Stimulated activated effector memory CD8-positive, alpha-beta T cell treated with anti-CD3 and anti-CD28 coated beads, Interleukin-12 subunit alpha, Interleukin-12 subunit beta, amount 100 ng/mL, for 72 hours (primary cell): ENCODE measurements at regions not wholly inside any gene's neighbourhood (a gene's known extent, or its start where the extent isn't known, plus 50 kb on each side); places are given as distances from the start of the nearest gene placed in this dataset.

Source experiments
- ATAC-seq: fragments of 150-1000 bp; cut with Tn5 transposase; 2 replicates; pipeline ENCODE4 v1.10.0; 2021
- DNase-seq, 2 donors: peaks; one replicate each; pipeline ENCODE4 v3.0.0; 2021 to 2022; ENCODE audit warnings: low spot score in 2 of 2
- H3K27ac Mint-ChIP-seq: one replicate; pipeline ENCODE4 v1.8.0; 2022; ENCODE audit warnings: mild to moderate bottlenecking, mixed read lengths
- H3K36me3 Mint-ChIP-seq: one replicate; pipeline ENCODE4 v1.8.0; 2022; ENCODE audit warnings: mild to moderate bottlenecking, mixed read lengths
- H3K4me1 Mint-ChIP-seq: one replicate; pipeline ENCODE4 v1.8.0; 2022; ENCODE audit warnings: mixed read lengths
- H3K4me3 Mint-ChIP-seq: one replicate; pipeline ENCODE4 v1.8.0; 2022; ENCODE audit warnings: mild to moderate bottlenecking, mixed read lengths
- H3K9me3 Mint-ChIP-seq: one replicate; pipeline ENCODE4 v1.8.0; 2022; ENCODE audit warnings: mixed read lengths

DNA sequence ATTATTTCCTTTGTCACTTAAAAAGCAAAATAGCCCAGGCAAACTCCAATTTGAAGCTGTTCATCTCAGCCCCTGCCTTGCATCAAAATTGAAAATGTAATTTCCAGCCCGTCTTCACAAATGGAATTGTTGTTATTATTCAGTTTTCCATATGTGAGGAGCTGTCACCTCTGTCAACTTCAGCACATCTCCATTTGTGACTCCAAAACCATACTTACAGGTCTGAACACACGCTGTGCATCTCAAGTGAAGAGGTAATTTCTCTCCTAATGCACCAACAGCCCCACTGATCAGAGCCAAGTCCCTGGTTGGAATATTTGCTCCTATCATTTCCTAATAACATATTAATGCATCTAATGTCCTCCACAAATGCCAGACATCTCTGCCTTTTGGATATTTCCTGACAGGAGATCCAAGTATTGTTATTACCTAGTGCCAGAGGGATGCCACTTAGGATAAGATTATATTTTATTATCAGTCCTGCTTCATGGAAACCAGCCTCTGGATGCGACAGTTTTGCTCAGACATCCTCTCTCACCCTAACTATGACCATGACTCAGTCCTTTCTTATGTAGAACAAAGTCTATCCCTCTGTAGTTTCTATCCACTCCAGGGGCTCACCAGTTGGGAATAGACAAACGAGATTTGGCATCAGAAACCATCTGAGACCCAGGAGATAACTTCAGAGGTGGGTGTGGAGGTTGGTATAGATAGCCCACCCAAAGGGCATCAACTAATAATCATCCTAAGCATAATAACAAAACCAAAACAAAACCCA lies 379.8 kb downstream of the VPS13C start:
- DNase-seq (no peak), ATAC-seq (no peak)
- Mint-ChIP-seq H3K4me1 (no peaks in the 10 kb centered on the region), H3K27ac (no peak overlapping the region), H3K4me3 (no peak overlapping the region), H3K9me3 (peaks cover 2% of the 10 kb centered on the region), H3K36me3 (no peaks in the 10 kb centered on the region)

DNA sequence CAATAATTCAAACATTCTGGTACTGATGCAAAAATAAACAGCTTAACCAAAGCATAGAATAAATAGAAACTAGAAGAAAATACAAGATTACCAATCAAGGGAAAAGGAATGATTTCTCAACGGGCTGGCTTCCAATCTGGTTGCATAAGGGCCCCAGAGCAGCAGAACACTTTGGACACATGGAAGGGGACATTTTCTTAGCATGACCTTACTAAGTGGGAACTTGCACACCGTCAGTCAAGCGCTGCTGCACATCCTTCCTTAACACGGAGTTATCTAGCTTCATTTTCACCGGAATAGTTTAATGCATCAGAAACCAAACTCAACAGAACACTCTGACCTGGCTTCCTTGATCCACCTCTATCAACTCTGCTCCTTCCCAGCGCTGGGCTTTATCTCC lies 388.5 kb downstream of the VPS13C start:
- Mint-ChIP-seq H3K36me3 (no peaks in the 10 kb centered on the region), H3K4me1 (no peaks in the 10 kb centered on the region), H3K4me3 (no peak overlapping the region), H3K9me3 (no peaks in the 10 kb centered on the region), H3K27ac (no peak overlapping the region)
- ATAC-seq (no peak), DNase-seq (no peak)

DNA sequence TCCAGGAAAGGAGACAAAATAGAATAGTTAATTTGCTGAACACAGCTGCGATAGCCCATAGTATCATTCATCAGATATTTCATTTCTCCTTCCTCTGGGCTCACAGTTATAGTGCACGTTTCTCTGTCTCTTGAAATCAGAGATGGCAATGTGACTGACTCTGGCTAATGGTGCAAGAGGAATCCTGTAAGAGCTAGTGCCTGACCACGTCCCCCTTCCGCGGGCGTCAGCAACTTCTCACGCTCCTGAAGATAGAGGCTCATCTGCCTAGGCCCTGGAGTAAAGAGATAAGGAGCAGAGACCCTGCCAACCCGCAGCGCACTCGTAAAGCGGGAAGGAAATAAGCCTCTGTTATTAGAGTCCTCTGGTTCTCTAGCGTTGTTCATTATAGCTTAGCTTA lies 391.8 kb downstream of the VPS13C start:
- Mint-ChIP-seq H3K9me3 (no peaks in the 10 kb centered on the region), H3K4me3 (no peak overlapping the region), H3K4me1 (no peaks in the 10 kb centered on the region), H3K36me3 (no peaks in the 10 kb centered on the region), H3K27ac (no peak overlapping the region)
- ATAC-seq = no peak
- DNase-seq = no peak

DNA sequence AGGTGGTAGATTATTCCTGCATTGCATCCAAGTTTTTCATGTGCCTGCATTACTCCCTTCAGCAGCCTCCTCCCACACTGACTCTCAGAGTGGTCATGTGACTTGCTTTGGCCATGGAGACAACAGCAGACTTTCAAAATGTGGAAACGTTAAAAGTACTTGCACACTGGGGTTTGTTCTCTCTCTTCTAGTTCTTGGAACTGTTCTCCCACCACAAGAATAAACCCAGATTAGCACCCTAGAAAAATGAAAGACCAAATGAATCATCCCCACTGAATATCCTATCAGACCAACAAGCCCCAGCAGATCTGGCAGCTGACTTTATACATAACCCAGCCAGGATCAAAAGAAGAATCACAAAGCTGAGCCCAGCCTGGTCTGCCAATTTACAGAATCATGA lies 398.5 kb downstream of the VPS13C start:
- ATAC-seq = no peak
- Mint-ChIP-seq H3K36me3 (no peaks in the 10 kb centered on the region), H3K9me3 (no peaks in the 10 kb centered on the region), H3K4me1 (no peaks in the 10 kb centered on the region), H3K27ac (no peak overlapping the region), H3K4me3 (no peak overlapping the region)
- DNase-seq = no peak

DNA sequence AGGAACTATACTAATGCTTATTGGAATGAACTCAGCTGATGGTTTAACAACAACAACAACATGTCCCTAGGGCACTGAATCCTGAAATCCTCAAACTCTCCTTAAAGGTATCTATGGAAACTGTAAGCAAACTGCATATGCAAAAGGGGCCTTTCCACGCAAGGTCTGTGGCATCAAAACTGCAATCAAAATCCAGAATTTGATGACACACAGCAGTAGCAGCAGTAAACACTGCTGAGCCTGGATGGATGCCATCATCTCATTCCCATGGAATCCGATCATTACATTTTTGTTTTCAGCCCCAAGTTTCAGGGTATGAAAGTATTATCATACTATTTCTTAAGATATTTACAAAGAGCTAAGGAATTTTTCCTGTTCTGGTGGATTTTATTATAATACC lies 399.7 kb downstream of the VPS13C start:
- Mint-ChIP-seq H3K4me3 (no peak overlapping the region), H3K36me3 (no peaks in the 10 kb centered on the region), H3K27ac (no peak overlapping the region), H3K4me1 (no peaks in the 10 kb centered on the region), H3K9me3 (no peaks in the 10 kb centered on the region)
- ATAC-seq (no peak), DNase-seq (no peak)

DNA sequence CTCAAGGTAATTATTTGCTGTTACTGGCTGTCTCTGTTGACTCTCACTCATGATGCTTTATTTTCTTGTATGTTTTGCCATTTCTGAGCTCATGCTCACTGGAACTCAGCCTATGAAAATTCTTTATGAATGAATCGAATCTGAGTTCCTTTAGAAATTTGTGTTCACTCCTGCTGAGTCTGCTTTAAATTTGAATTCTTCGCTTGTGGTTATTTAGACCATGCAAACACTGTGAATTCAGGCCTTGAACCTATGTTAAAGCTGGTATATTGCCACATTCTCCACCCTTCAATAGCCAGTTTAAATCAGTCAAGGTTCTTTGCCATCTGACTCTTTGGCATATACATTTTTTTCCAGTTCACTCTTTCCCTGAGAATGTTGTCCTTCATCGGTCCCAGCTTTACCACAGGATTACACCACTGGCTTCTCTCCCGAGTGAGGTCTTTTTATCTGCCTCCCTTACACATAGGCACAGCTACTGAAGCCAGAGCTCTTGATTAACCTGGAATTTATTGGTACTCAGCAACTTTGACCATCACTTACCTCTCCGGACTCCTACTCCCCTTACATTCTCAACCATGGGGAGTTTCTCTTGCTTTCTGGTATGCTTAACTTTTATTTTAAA lies 400.6 kb downstream of the VPS13C start:
- Mint-ChIP-seq H3K36me3 (no peaks in the 10 kb centered on the region), H3K9me3 (no peaks in the 10 kb centered on the region), H3K4me1 (no peaks in the 10 kb centered on the region), H3K27ac (no peak overlapping the region), H3K4me3 (no peak overlapping the region)
- DNase-seq = no peak
- no peak for ATAC-seq

DNA sequence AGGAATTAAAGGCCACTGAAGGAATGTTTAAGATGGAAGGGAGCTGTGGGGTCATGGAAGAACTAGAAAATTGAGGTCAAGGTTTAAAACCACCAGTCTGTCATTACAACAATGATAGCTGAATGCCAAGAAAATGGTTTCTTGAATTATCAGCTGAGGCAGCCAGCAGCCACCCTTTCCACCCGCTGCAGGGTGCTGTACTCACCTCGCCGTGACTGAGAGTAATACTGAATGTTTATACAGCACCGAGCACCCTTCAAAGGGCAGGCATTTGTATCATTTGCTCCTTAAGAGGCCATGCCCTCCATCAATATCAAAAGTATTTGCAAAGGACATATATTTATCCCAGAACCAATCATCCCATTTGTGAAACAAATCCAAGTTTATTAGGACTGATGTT lies 402.8 kb downstream of the VPS13C start:
- no peak for ATAC-seq
- Mint-ChIP-seq H3K27ac (no peak overlapping the region), H3K36me3 (no peaks in the 10 kb centered on the region), H3K9me3 (no peaks in the 10 kb centered on the region), H3K4me3 (no peak overlapping the region), H3K4me1 (no peaks in the 10 kb centered on the region)
- no peak for DNase-seq

DNA sequence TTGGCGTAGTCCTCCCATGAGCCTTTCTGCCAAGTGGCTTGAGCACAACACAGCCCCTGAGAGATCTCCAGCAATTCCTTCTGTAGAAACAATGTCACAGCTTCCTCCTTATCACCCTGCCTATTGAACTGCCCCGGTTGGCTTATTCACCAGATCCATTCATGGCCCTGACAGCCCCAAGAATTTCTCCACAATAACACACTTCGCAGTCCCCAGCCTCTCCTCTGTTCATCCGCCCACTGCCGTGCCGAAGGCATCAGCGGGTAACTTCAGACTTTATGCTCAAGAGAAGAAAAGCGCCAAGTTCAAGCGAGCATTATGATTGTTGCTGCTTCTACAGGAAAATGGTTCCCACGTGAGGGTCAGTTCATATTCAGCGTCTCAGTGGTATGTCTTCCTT lies 403.9 kb downstream of the VPS13C start:
- H3K36me3 Mint-ChIP-seq = no peaks in the 10 kb centered on the region
- no peak overlapping the region for H3K27ac Mint-ChIP-seq
- no peaks in the 10 kb centered on the region for H3K4me1 Mint-ChIP-seq
- no peaks in the 10 kb centered on the region for H3K9me3 Mint-ChIP-seq
- ATAC-seq = no peak
- no peak for DNase-seq
- H3K4me3 Mint-ChIP-seq = no peak overlapping the region

DNA sequence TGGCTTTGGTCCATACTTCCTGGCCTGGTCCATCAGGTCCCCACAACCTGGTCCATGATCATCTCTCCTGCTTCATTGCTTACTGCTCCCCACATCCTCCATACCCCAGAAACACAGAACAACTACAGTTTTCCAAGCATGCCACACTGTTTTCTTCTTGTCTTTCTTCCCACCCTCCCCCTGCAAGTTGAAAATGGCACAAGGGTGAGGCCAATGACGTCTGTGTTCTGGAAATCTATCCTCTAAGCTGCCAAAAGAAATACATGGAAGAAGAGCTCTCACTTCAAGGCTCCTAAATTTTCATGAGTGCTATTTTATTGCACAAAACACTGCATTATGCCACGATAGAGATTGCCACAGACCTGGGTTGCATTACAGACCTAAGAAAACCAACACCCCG lies 404.4 kb downstream of the VPS13C start:
- no peaks in the 10 kb centered on the region for H3K36me3 Mint-ChIP-seq
- no peak overlapping the region for H3K4me3 Mint-ChIP-seq
- no peaks in the 10 kb centered on the region for H3K9me3 Mint-ChIP-seq
- H3K4me1 Mint-ChIP-seq = no peaks in the 10 kb centered on the region
- DNase-seq = no peak
- no peak overlapping the region for H3K27ac Mint-ChIP-seq
- no peak for ATAC-seq

DNA sequence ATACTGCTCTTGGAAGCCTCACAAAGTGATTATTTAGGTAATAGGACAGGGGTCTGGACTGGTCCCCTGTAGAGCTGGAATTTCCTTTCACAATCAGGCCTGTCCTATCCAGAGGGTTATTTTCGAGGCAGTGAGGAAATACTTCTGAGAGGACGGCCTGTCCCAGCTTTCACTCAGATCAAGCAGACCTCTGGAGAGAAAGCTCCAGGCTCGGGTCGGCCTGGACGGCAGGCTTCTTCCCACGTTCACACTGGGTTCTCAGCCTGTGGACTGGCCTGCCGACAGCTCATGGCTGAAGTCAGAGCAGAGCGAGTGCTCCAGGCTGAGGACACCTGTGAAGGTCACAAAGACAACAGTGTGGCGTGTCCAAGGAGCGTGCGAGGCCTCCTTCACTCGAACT lies 405.3 kb downstream of the VPS13C start:
- H3K4me3 Mint-ChIP-seq = no peak overlapping the region
- peak; percentile 13 for ATAC-seq
- no peaks in the 10 kb centered on the region for H3K9me3 Mint-ChIP-seq
- no peak for DNase-seq
- no peak overlapping the region for H3K27ac Mint-ChIP-seq
- H3K36me3 Mint-ChIP-seq = no peaks in the 10 kb centered on the region
- H3K4me1 Mint-ChIP-seq = no peaks in the 10 kb centered on the region

DNA sequence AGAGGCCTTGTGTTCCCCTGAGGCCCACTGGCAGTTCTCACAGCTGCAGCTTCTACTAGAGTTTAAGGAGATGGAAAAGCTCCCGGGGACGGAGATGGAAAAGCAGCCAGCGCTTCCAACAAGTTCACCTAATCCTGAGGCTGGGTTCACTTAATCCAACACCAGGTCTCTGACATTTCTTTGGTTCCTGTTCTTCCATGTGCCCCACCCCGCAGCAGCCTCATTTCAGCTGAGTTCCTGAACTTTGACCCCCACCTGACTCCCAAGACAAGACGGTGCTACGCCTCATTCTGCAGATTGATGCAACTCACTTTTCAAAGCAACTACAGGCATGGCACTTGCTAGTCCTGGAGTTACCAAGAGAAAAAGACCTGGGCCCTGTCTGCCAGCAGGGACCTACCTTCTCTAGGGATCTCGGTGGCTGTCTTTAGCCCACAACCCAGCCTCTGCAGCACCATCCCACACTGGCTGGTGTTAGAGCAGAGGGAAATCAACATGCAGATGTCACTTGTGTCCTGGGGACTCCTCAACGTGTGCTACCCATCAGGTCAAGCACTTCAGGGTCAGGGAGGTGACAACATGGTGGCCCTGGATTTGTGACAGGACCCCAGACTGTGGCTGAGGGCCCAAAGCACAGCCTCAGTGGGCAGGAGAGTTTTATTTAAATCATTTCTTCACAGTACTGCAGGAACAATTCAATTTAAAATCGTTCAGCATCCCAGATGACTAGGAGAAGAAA lies 406.1 kb downstream of the VPS13C start:
- no peak overlapping the region for H3K27ac Mint-ChIP-seq
- no peaks in the 10 kb centered on the region for H3K9me3 Mint-ChIP-seq
- H3K4me1 Mint-ChIP-seq = no peaks in the 10 kb centered on the region
- no peaks in the 10 kb centered on the region for H3K36me3 Mint-ChIP-seq
- H3K4me3 Mint-ChIP-seq = no peak overlapping the region
- DNase-seq = no peak
- ATAC-seq = peak; percentile 9

DNA sequence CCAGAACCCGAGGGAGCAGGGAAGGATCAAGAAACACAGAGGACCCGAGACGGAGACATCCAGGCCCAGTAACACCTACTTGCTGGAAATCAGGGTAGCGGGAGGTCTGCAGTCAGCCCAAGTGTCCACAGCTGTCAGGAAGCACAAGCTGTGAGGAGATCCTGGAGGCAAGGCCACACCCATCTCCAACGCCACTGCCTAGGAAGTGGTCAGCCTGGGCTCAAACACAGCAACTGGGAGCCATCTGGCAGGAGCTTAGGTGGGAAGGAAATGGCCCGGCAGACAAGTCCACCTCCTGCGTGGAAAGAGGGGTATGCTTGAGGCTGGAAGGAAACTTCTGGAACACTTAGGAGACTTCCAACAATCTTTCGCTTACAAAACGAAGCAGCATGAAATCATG lies 407.1 kb downstream of the VPS13C start:
- Mint-ChIP-seq H3K4me1 (no peaks in the 10 kb centered on the region), H3K4me3 (no peak overlapping the region), H3K27ac (no peak overlapping the region), H3K9me3 (no peaks in the 10 kb centered on the region), H3K36me3 (no peaks in the 10 kb centered on the region)
- no peak for ATAC-seq
- DNase-seq = no peak

DNA sequence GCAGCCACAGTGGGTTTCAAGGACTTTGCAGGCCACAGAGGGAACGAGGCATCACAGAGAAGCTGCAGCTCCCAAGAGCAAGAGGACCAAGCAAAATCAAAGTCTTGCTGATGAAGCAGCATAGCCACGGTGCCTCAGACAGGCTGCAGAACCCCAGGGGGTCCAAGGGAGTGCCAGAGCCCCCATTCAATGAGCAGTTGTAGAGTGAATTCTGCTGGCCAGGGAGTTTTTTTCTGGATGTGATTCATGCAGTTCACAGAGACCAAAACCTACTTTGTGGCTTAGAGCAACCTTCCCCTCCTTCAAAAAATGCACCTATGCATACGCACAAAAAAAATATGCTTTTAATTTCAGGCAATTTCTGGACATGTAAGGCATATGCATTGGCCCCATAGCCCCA lies 409.0 kb downstream of the VPS13C start:
- no peaks in the 10 kb centered on the region for H3K36me3 Mint-ChIP-seq
- no peaks in the 10 kb centered on the region for H3K4me1 Mint-ChIP-seq
- H3K27ac Mint-ChIP-seq = no peak overlapping the region
- DNase-seq (no peak), ATAC-seq (no peak)
- H3K9me3 Mint-ChIP-seq = no peaks in the 10 kb centered on the region
- no peak overlapping the region for H3K4me3 Mint-ChIP-seq

DNA sequence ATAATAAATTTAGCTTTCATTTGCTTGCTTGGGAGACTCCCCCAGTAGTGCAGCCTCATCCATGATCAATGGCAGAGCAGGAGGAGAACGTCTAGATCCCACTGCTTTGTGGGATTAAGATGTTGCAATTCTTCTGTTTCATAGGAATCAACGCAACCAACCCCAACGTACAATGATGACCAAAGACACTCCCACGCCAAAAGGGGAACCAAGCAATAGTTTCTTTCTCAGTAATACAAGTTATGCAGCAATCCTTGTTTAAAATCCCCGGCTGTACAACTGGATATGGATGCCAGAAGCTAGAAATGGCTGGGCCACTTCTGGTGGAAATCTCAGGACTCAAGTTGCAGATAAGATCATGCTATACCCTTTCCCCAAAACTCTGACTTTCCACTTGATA lies 411.2 kb downstream of the VPS13C start:
- ATAC-seq = no peak
- DNase-seq = no peak
- no peak overlapping the region for H3K27ac Mint-ChIP-seq
- H3K4me1 Mint-ChIP-seq = no peaks in the 10 kb centered on the region
- no peak overlapping the region for H3K4me3 Mint-ChIP-seq
- H3K36me3 Mint-ChIP-seq = no peaks in the 10 kb centered on the region
- H3K9me3 Mint-ChIP-seq = no peaks in the 10 kb centered on the region

DNA sequence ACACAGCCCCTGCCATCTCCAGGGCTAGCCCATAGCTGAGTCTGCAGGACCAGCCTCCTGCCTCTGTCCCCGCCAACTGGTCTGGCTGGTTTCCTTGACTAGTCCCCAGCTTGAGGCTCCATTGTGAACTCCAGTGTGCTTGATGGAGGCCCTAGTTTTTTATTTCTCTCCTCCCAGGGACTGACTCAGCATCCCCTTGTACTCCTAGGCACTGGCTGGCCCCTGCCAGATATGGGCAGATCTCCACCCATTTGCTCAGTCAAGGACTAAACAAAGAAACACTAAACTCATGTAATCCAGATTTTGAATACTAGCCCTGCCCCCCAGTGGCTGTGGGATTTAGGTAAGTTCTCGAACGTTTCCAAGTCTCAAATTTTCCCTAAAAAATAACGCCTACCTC lies 415.4 kb upstream of the RORA start:
- H3K36me3 Mint-ChIP-seq = no peaks in the 10 kb centered on the region
- no peak overlapping the region for H3K4me3 Mint-ChIP-seq
- no peak for DNase-seq
- no peaks in the 10 kb centered on the region for H3K4me1 Mint-ChIP-seq
- H3K9me3 Mint-ChIP-seq = no peaks in the 10 kb centered on the region
- no peak for ATAC-seq
- no peak overlapping the region for H3K27ac Mint-ChIP-seq

DNA sequence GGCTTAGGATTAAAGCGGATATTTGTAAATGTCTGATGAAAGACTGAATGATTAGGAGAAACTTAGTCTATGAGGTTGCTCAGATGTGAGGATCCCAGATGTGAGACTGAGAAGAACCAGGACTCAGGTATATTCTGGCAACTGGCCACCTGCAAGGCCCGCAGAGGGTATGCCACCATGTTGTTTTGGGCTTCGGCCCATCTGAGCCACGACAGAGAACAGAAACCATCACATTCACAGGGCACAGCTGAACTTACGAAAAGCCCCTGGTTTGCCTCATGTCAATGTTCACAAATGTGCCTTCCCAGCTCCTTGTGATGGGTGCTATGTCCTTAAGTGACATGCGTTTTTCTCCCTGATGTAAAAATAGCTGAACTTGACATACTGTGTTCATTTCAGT lies 412.5 kb upstream of the RORA start:
- Mint-ChIP-seq H3K9me3 (no peaks in the 10 kb centered on the region), H3K36me3 (no peaks in the 10 kb centered on the region), H3K4me3 (no peak overlapping the region), H3K27ac (no peak overlapping the region), H3K4me1 (no peaks in the 10 kb centered on the region)
- no peak for DNase-seq
- no peak for ATAC-seq
